ENCODE measurements at regions not wholly inside any gene's neighbourhood (a gene's known extent, or its start where the extent isn't known, plus 50 kb on each side); places are given as distances from the start of the nearest gene placed in this dataset.
A peak's percentile ranks its signal among the peaks of the same experiment; 100 is the strongest.

- DNase-seq (ENCODE audit: low read depth in 2 of 2) = no peak
These were observed 302.4 kb upstream of the NR5A2 start for GRCh38 chr1:199725002-199725565.

DNA sequence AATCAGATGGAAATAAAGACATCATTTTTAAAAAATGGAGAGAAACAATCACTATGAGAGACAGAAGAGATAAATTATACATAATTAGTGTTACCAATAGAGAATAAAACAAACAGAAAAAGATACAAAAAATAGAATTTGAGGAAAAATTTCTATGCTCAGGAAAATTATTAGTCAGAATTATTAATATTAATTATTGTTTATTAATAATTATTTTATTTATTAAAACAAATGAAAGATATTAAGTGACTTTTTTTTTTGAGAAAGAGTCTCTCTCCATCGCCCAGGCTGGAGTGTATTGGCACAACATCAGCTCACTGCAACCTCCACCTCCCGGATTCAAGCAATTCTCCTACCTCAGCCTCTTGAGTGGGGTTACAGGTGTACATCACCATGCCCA is 299.8 kb upstream of the NR5A2 start:
- no peak for DNase-seq (ENCODE audit: low read depth in 2 of 2)

GRCh38 chr1:199728345-199728744 is 299.2 kb upstream of the NR5A2 start:
- no peak for DNase-seq (ENCODE audit: low read depth in 2 of 2)

GRCh38 chr1:199733125-199733524 is 294.4 kb upstream of the NR5A2 start:
- DNase-seq (ENCODE audit: low read depth in 2 of 2) = peak; percentile 10 to 31

DNA sequence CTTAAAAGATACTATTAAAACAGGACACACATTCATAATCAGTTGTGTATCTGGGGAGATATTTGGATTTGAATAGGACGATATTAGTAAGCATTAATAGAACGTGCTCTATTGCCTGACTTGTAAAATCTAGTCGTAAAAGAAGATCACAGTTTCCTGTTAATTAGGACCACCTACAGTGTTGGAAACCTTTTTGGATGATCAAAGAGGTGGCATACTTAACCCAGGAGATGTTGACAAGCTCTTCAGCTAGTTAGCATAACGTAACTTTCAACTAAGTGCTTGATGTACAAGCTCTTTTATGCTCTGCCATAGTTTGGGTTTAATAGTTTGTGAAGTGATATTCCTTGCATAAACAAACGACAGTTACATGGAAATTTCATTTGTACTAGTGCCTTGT is 293.3 kb upstream of the NR5A2 start:
- no peak for DNase-seq (ENCODE audit: low read depth in 2 of 2)

DNA sequence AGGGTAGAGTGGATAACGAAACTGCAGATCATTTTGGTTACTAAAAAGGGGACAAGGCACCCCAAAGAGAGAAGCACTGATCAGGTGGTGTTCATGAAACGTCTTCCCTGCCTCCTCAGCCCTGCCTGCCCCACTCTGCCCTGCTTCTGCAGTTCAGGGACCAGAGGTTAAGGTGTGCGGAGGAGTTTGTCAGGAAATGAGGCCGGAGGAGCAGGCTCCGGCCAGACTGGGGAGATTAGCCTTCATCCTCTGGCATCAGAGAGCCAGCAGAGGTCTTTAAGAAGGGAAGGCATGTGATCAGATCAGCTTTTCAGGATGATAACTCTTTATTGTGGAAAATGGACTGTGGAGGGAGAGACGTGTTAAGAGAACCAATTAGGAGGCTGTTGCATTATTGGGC is 291.9 kb upstream of the NR5A2 start:
- DNase-seq (ENCODE audit: low read depth in 2 of 2) = no peak

DNA sequence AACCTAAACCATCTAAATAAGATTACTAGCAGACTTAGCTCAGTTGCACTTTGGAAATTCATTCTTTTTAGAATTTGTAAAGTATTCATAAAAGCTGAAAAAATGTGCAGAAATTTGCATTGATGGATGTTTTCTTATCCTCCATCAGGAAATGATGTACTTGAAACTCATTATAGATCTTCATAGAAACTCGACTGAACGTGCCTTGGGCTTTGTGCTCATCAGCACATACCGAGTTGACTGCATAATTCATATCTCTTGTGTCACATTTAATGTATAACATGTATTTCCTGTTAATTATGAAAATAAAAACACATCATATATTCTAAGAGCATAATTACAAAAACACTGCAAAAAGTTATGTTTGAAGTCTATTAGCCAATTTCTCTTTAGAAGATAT is 290.9 kb upstream of the NR5A2 start:
- no peak for DNase-seq (ENCODE audit: low read depth in 2 of 2)

DNA sequence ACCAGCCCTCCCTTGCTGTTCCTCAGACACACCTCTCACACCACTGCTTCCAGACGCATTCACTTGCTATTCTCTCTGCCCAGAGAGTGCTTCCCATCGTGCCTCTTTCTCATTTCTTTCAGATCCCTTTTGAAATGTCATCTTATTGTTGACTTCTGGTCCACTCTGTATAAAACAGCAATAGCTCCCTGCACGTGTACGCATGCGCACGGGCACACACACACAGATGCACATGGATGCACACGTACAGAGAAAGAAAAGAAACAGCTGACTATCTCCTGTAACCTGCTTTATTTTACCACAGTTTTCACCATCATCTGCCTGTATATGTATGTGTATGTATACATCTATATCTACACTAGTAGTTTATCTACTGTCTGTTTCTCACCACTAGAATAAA is 285.9 kb upstream of the NR5A2 start:
- DNase-seq (ENCODE audit: low read depth in 2 of 2) = no peak

- DNase-seq (ENCODE audit: low read depth in 2 of 2) = peak in 1 of 2 donors; percentile 78
These were observed 285.0 kb upstream of the NR5A2 start for GRCh38 chr1:199742547-199742946.

- DNase-seq (ENCODE audit: low read depth in 2 of 2) = peak in 1 of 2 donors; percentile 32
These were observed 284.3 kb upstream of the NR5A2 start for GRCh38 chr1:199743227-199743626.

GRCh38 chr1:199746666-199747384 is 280.7 kb upstream of the NR5A2 start:
- DNase-seq (ENCODE audit: low read depth in 2 of 2) = no peak

GRCh38 chr1:199747984-199748383 is 279.5 kb upstream of the NR5A2 start:
- no peak for DNase-seq (ENCODE audit: low read depth in 2 of 2)

DNA sequence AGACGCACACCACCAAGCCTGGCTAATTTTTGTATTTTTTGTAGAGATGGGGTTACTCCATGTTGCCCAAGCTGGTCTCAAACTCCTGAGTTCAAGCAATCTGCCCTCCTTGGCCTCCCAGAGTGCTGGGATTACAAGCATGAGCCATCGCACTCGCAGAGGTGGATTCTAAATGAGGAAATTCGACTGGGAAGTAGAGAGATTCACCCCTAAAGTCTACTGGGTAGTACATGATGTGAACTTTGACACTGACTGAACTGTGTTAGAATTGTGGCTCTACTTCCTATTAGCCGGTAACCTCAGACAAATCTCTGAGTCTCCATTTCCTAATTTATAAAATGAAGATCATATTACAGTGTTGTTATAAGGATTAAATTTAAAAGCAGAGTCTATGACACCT is 276.0 kb upstream of the NR5A2 start:
- no peak for DNase-seq (ENCODE audit: low read depth in 2 of 2)

DNA sequence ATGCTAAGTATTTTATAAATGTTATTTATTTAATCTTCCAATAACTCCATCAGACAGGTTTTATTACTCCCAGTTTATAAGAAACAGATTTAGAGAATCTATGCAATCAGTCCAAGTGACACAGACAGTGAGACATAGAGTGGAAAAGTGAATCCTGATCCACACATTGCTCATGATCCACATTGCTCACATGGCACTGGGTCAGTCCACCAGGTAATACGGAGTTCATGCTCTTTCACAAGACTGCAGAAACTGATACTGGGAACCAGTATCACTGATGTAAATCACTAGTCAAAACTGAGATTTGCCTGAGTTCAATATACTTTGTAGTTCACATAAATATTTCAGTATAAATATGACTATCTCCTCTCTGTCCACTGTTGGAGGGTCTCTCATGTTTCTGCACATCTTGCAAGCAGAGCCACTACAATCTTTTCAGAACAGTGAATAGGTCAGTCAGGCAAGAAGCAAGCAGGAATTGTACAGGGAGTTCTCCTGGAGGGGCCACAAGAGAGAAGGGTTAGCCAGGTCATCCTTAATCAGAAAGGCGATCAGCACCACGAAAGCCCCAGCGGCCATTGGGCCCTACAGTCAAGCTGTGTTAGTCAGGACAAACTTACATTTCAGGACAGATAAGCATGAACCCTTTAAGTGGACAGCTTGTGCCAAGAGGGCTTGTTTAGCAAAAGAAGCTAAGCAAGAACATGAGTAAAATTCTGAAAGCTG is 275.4 kb upstream of the NR5A2 start:
- no peak for DNase-seq (ENCODE audit: low read depth in 2 of 2)

GRCh38 chr1:199752688-199753027 is 274.9 kb upstream of the NR5A2 start:
- no peak for DNase-seq (ENCODE audit: low read depth in 2 of 2)

- DNase-seq (ENCODE audit: low read depth in 2 of 2) = no peak
These were observed 274.0 kb upstream of the NR5A2 start for GRCh38 chr1:199753513-199753912.

GRCh38 chr1:199756066-199756465 is 271.4 kb upstream of the NR5A2 start:
- DNase-seq (ENCODE audit: low read depth in 2 of 2) = no peak

GRCh38 chr1:199758626-199759255 is 268.8 kb upstream of the NR5A2 start:
- DNase-seq (ENCODE audit: low read depth in 2 of 2) = no peak

- no peak for DNase-seq (ENCODE audit: low read depth in 2 of 2)
These were observed 268.2 kb upstream of the NR5A2 start for GRCh38 chr1:199759268-199759730.

- no peak for DNase-seq (ENCODE audit: low read depth in 2 of 2)
These were observed 264.9 kb upstream of the NR5A2 start for GRCh38 chr1:199762572-199762971.

DNA sequence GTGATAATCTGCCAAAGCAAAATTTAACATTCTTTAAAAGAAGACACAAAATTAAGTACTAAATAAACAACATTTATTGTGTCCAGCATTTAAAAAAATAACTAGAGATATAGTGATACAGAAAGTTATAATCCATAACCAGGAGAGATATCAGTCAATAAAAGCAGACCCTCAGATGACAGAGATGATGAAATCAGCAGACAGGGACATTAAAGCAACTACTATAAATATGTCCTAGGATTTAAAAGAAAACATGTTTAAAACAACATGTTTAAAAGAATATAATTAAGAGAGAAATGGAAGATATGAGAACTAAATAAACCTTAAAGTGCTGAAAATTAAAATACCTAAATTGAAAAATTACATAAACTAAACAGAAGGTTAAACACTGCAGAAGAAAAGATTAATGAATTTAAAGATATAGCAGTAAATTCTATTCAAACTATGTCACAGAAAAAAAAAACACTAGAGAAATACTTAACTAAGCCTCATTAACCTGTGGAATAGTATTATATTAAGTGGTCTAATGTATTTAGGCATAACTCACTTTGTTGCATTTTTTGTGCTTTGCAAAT is 261.2 kb upstream of the NR5A2 start:
- no peak for DNase-seq (ENCODE audit: low read depth in 2 of 2)

DNA sequence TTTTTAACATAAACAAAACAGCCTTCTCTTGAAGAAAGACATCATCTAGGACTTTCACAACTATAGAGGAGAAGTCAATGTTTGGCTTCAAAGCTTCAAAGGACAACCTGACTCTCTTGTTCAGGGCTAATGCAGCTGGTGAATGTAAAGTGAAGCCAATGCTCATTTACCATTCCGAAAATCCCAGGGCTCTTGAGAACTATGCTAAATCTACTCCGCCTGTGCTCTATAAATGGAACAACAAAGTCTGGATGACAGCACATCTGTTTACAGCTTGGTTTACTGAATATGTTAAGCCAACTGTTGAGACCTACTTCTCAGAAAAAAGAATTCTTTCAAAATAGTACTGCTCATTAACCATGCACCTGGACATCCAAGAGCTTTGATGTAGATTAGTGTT is 259.8 kb upstream of the NR5A2 start:
- no peak for DNase-seq (ENCODE audit: low read depth in 2 of 2)
